ENCODE measurements at regions not wholly inside any gene's neighbourhood (a gene's known extent, or its start where the extent isn't known, plus 50 kb on each side); places are given as distances from the start of the nearest gene placed in this dataset.

GRCh38 chr1:168834225-168834872 is 105.3 kb upstream of the DPT start:
- TF ChIP-seq SPI1 (IDR thresholded peaks at IDR 0.05; ENCODE audit: low read depth, low read length) (no peak), POLR2A (IDR thresholded peaks at IDR 0.05; ENCODE audit: low read depth, low read length) (no peak), POLR2AphosphoS5 (IDR thresholded peaks at IDR 0.05; ENCODE audit: low read depth, low read length) (no peak)
